ENCODE measurements at regions not wholly inside any gene's neighbourhood (a gene's known extent, or its start where the extent isn't known, plus 50 kb on each side); places are given as distances from the start of the nearest gene placed in this dataset.

DNA sequence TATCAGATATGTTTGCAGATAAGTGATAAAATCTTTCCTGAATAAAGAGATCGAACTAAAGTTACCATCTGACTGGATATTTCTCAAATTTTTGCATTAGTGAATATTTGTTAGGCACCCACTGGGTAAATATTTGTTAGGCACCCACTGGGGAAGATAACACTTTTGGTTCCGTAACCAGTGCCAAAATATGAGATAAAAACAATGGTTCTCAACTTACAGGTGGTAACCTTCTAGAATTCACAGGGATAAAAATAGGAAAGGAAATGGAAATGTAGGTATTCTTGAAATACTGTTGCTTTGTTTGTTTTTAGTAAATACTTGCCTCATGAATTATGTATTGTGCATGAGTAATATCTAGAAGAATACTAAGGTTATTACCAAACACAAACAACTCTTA lies 245.0 kb upstream of the KHDRBS2 start (continued):
- TF ChIP-seq, protein P1, sequence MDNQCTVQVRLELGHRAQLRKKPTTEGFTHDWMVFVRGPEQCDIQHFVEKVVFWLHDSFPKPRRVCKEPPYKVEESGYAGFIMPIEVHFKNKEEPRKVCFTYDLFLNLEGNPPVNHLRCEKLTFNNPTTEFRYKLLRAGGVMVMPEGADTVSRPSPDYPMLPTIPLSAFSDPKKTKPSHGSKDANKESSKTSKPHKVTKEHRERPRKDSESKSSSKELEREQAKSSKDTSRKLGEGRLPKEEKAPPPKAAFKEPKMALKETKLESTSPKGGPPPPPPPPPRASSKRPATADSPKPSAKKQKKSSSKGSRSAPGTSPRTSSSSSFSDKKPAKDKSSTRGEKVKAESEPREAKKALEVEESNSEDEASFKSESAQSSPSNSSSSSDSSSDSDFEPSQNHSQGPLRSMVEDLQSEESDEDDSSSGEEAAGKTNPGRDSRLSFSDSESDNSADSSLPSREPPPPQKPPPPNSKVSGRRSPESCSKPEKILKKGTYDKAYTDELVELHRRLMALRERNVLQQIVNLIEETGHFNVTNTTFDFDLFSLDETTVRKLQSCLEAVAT (IDR thresholded peaks at IDR 0.05): no peak
- TF ChIP-seq HNRNPH1 (optimal IDR thresholded peaks at IDR 0.05; ENCODE audit: low read depth, low read length): no peak
- TF ChIP-seq ZNF431 (CRISPR knock-in tag; IDR thresholded peaks at IDR 0.05): no peak
- TF ChIP-seq, protein P2, sequence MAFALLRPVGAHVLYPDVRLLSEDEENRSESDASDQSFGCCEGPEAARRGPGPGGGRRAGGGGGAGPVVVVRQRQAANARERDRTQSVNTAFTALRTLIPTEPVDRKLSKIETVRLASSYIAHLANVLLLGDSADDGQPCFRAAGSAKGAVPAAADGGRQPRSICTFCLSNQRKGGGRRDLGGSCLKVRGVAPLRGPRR (CRISPR knock-in tag; IDR thresholded peaks at IDR 0.05): no peak

DNA sequence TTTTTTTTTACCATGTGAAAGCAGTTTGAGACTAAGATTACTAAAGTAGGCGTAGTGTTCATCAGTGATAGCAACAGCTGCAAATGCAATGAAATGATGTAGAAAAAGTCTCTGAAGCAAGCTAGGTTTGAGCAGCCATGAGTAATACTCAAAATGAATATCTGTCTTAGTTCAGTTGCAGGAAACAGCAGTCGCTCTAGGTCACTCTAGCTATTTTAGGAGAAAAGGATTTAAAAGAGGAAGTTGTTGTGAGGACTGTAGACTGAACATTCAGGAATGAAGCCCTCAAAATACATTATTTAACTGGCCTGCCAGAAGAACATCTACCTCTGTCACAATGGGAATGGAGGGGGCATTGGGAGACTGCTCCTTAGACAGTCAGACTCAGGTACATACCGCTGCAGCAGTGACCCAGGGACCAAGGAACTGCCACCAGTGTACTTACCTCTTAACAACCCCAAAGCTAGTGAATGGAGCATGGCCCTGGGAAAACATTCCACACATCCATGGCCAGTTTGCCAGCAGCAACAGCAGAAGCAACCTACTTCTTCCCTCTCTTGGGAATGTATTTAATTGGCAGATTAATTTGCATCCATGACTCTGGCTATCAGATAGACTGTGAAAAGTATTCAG lies 243.0 kb upstream of the KHDRBS2 start:
- H3K4me3 ChIP-seq: no peak overlapping the region
- in situ Hi-C loops (cut with MboI): no loop called here
- H3K27ac ChIP-seq (ENCODE audit: extremely low read depth, low read depth, low read length): no peak overlapping the region
- H3K9me3 ChIP-seq (replicated peaks; ENCODE audit: control insufficient read depth, insufficient read depth, low read depth, low read length): no peaks in the 10 kb centered on the region
- H3K36me3 ChIP-seq (ENCODE audit: control insufficient read depth, insufficient read depth, low read length): no peaks in the 10 kb centered on the region
- ATAC-seq (no peak), DNase-seq (ENCODE audit: extremely low read depth in 1 of 4, low spot score in 3 of 4) (no peak), FAIRE-seq (no peak)
- ChIA-PET POLR2A (no interaction called here), CTCF (ENCODE audit: low intra/inter-chr PET ratio) (no interaction called here)
- H3K4me1 ChIP-seq (replicated peaks in 1 of 2; ENCODE audit: control insufficient read depth in 2 of 2, insufficient read depth in 2 of 2, low read length in 2 of 2): no peaks in the 10 kb centered on the region
- H2AFZ ChIP-seq (ENCODE audit: low read depth, low read length): no peak overlapping the region
- BruUV-seq (replicated peaks): no TSS peak
- H3K9ac ChIP-seq (ENCODE audit: insufficient read depth in 1 of 2, low read depth in 2 of 2, low read length in 2 of 2): no peak overlapping the region
- intact Hi-C loops (cut with micrococcal nuclease): no loop called here
- H3K9me1 ChIP-seq (ENCODE audit: control insufficient read depth, insufficient read depth, low read length): no peaks in the 10 kb centered on the region
- WGBS (ENCODE audit: insufficient coverage, low coverage, missing lambda C conversion rate): 3% methylated on average over 3 of the region's 3 CpGs
- H3K4me2 ChIP-seq (ENCODE audit: insufficient read depth, low read length): no peak overlapping the region
- TF ChIP-seq, protein P3, sequence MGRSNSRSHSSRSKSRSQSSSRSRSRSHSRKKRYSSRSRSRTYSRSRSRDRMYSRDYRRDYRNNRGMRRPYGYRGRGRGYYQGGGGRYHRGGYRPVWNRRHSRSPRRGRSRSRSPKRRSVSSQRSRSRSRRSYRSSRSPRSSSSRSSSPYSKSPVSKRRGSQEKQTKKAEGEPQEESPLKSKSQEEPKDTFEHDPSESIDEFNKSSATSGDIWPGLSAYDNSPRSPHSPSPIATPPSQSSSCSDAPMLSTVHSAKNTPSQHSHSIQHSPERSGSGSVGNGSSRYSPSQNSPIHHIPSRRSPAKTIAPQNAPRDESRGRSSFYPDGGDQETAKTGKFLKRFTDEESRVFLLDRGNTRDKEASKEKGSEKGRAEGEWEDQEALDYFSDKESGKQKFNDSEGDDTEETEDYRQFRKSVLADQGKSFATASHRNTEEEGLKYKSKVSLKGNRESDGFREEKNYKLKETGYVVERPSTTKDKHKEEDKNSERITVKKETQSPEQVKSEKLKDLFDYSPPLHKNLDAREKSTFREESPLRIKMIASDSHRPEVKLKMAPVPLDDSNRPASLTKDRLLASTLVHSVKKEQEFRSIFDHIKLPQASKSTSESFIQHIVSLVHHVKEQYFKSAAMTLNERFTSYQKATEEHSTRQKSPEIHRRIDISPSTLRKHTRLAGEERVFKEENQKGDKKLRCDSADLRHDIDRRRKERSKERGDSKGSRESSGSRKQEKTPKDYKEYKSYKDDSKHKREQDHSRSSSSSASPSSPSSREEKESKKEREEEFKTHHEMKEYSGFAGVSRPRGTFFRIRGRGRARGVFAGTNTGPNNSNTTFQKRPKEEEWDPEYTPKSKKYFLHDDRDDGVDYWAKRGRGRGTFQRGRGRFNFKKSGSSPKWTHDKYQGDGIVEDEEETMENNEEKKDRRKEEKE (IDR thresholded peaks at IDR 0.05; ENCODE audit: borderline replicate concordance in 1 of 2, control insufficient read depth in 1 of 2, low read depth in 2 of 2, low read length in 1 of 2): no peak
- TF ChIP-seq MTA3 (IDR thresholded peaks at IDR 0.05; ENCODE audit: borderline replicate concordance) (no peak), ETV1 (tag; conservative IDR thresholded peaks at IDR 0.05; ENCODE audit: low read depth) (no peak), ZNF146 (CRISPR knock-in tag; IDR thresholded peaks at IDR 0.05; ENCODE audit: unreplicated experiment) (no peak)
- TF ChIP-seq, protein P4, sequence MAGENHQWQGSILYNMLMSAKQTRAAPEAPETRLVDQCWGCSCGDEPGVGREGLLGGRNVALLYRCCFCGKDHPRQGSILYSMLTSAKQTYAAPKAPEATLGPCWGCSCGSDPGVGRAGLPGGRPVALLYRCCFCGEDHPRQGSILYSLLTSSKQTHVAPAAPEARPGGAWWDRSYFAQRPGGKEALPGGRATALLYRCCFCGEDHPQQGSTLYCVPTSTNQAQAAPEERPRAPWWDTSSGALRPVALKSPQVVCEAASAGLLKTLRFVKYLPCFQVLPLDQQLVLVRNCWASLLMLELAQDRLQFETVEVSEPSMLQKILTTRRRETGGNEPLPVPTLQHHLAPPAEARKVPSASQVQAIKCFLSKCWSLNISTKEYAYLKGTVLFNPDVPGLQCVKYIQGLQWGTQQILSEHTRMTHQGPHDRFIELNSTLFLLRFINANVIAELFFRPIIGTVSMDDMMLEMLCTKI (IDR thresholded peaks at IDR 0.05; ENCODE audit: partially characterized antibody): no peak
- no peaks in the 10 kb centered on the region for H3K79me2 ChIP-seq (ENCODE audit: control insufficient read depth, insufficient read depth, low read length)
- no peaks in the 10 kb centered on the region for H3K27me3 ChIP-seq (ENCODE audit: control insufficient read depth in 2 of 2, insufficient read depth in 2 of 2, low read length in 2 of 2)
- no peaks in the 10 kb centered on the region for H4K20me1 ChIP-seq (replicated peaks; ENCODE audit: control insufficient read depth, insufficient read depth, low read length)

Measured in K562 (cell line).